K562 (cell line): ENCODE measurements at regions not wholly inside any gene's neighbourhood (a gene's known extent, or its start where the extent isn't known, plus 50 kb on each side); places are given as distances from the start of the nearest gene placed in this dataset.

Experiments used
- ATAC-seq: fragments of 200-7000 bp; cut with Tn5 transposase; 3 replicates; pipeline ENCODE4 v1.9.1; 2020; ENCODE audit warnings: moderate library complexity
- BruUV-seq: library from RNA; stranded (reverse); fragments of 400-500 nt; replicated peaks from 2 replicates; lab custom pipeline; 2021; lab: Mats Ljungman, UMichigan
- CTCF ChIA-PET: fragments of 300-600 bp; formaldehyde crosslinking; extraction: SDS; loops from one replicate; lab custom pipeline; 2021; ENCODE audit warnings: low intra/inter-chr PET ratio; lab: Yijun Ruan, JAX
- POLR2A ChIA-PET: fragments of 300-600, 350-650 bp; sonication (Branson Sonifier 250); formaldehyde crosslinking; extraction: SDS; loops from one replicate; lab custom pipeline; 2021; ENCODE audit warnings: antibody characterized with exemption, inconsistent platforms; lab: Yijun Ruan, JAX
- DNase-seq, 4 experiments: peaks; one replicate each; pipeline versions ENCODE4 v3.0.0 to v3.0.0-alpha.2; 2011 to 2018; ENCODE audit warnings: low spot score in 3 of 4, mixed read lengths in 3 of 4; ENCODE audit errors: extremely low read depth in 1 of 4
- FAIRE-seq: peaks from 2 replicates; lab custom pipeline; 2011; peaks lifted over from hg19 to GRCh38; lab: Jason Lieb, UNC
- H2AFZ ChIP-seq: 2 replicates; pipeline ENCODE4 v1.6.0; 2011; ENCODE audit warnings: low read depth, low read length, control low read depth, inconsistent platforms
- H3K27ac ChIP-seq: fragments of 200-600 bp; 3 replicates; pipeline ENCODE4 v1.8.0; 2011; ENCODE audit warnings: low read depth, mild to moderate bottlenecking, control low read depth, inconsistent platforms, low read length, moderate library complexity, mixed read lengths; ENCODE audit errors: extremely low read depth
- H3K27me3 ChIP-seq, 2 experiments: fragments of 300-600 bp in 1 of 2; 2 replicates in 1 of 2; 3 replicates in 1 of 2; pipeline versions ENCODE4 v1.6.0 to v1.8.0; 2011; ENCODE audit warnings: inconsistent platforms in 2 of 2, low read length in 2 of 2, mild to moderate bottlenecking in 1 of 2, mixed read lengths in 1 of 2, moderate library complexity in 1 of 2; ENCODE audit not compliant: control insufficient read depth in 2 of 2, insufficient read depth in 2 of 2
- H3K36me3 ChIP-seq: fragments of 300-600 bp; 3 replicates; pipeline ENCODE4 v1.8.0; 2011; ENCODE audit warnings: mild to moderate bottlenecking, low read length, inconsistent platforms; ENCODE audit not compliant: control insufficient read depth, insufficient read depth
- H3K4me1 ChIP-seq, 2 experiments: fragments of 200-600 bp in 1 of 2; replicated peaks in 1 of 2; 2 replicates in 1 of 2; 3 replicates in 1 of 2; pipeline versions ENCODE4 v1.5.1 to v1.8.0; 2011; ENCODE audit warnings: inconsistent platforms in 2 of 2, low read length in 2 of 2, mild to moderate bottlenecking in 1 of 2, mixed read lengths in 1 of 2, moderate library complexity in 1 of 2; ENCODE audit not compliant: control insufficient read depth in 2 of 2, insufficient read depth in 2 of 2
- H3K4me2 ChIP-seq: 2 replicates; pipeline ENCODE4 v1.6.1; 2011; ENCODE audit warnings: low read length, control low read depth, inconsistent platforms, mixed read lengths; ENCODE audit not compliant: insufficient read depth
- H3K4me3 ChIP-seq: fragments of 200-600 bp; sonication (generic), shearing (Covaris generic); 2 replicates; pipeline ENCODE4 v1.5.1; 2016; ENCODE audit warnings: control low read depth, inconsistent platforms
- H3K79me2 ChIP-seq: fragments of 200-600 bp; 3 replicates; pipeline ENCODE4 v1.8.0; 2011; ENCODE audit warnings: low read length, inconsistent platforms; ENCODE audit not compliant: control insufficient read depth, insufficient read depth
- H3K9ac ChIP-seq, 2 experiments: 2 replicates each; pipeline versions ENCODE4 v1.6.0 to v1.6.1; 2011; ENCODE audit warnings: low read depth in 2 of 2, low read length in 2 of 2, control low read depth in 1 of 2, inconsistent platforms in 1 of 2, mild to moderate bottlenecking in 1 of 2, mixed read lengths in 1 of 2; ENCODE audit not compliant: insufficient read depth in 1 of 2
- H3K9me1 ChIP-seq: one replicate; pipeline ENCODE4 v1.6.0; 2011; ENCODE audit warnings: inconsistent platforms, mild to moderate bottlenecking, low read length, moderate library complexity; ENCODE audit not compliant: control insufficient read depth, insufficient read depth
- H3K9me3 ChIP-seq: replicated peaks from 2 replicates; pipeline ENCODE4 v1.5.1; 2011; ENCODE audit warnings: low read depth, low read length, inconsistent platforms; ENCODE audit not compliant: control insufficient read depth, insufficient read depth
- H4K20me1 ChIP-seq: replicated peaks from 2 replicates; pipeline ENCODE4 v1.6.1; 2011; ENCODE audit warnings: low read length, inconsistent platforms, mixed read lengths; ENCODE audit not compliant: control insufficient read depth, insufficient read depth
- BRF2 ChIP-seq: IDR thresholded peaks from 3 replicates; pipeline ENCODE4 v1.6.1; 2011; ENCODE audit warnings: borderline replicate concordance, mild to moderate bottlenecking; ENCODE audit not compliant: insufficient read length, insufficient read depth
- CREB5 ChIP-seq: fragments of 250-450 bp; sonication (Bioruptor Pico); IDR thresholded peaks from 2 replicates; pipeline ENCODE4 v1.5.0; 2020; ENCODE audit warnings: mild to moderate bottlenecking
- HMGN3 ChIP-seq: IDR thresholded peaks from 2 replicates; pipeline ENCODE4 v1.6.1; 2011; ENCODE audit warnings: borderline replicate concordance, low read depth, mild to moderate bottlenecking, mixed read lengths, low read length; ENCODE audit not compliant: insufficient read length; ENCODE audit errors: extremely low read depth
- MAFK ChIP-seq: IDR thresholded peaks from 2 replicates; pipeline ENCODE4 v1.6.1; 2011; ENCODE audit warnings: low read length, improper control_type of control experiment
- PHB2 ChIP-seq: fragments of 450-650 bp; IDR thresholded peaks from 2 replicates; pipeline ENCODE4 v1.6.1; 2017; ENCODE audit warnings: low read depth
- PRMT5 ChIP-seq: sonication (generic); formaldehyde crosslinking; IDR thresholded peaks from 2 replicates; pipeline ENCODE4 v1.5.0; 2020; ENCODE audit warnings: missing genetic modification reagents
- RBFOX2 ChIP-seq: fragments of 200-400 bp; formaldehyde crosslinking; IDR thresholded peaks from 2 replicates; pipeline ENCODE4 v1.6.1; 2017; ENCODE audit warnings: low read depth, mild to moderate bottlenecking, low read length, moderate library complexity
- SP1 ChIP-seq: sonication (generic); formaldehyde crosslinking; IDR thresholded peaks from 2 replicates; pipeline ENCODE4 v1.8.1; 2022; ENCODE audit warnings: mild to moderate bottlenecking, missing genetic modification reagents
- USF2 ChIP-seq: sonication (generic); formaldehyde crosslinking; IDR thresholded peaks from 2 replicates; pipeline ENCODE4 v1.5.0; 2020; ENCODE audit warnings: missing genetic modification reagents
- WHSC1 ChIP-seq: IDR thresholded peaks from one replicate; pipeline ENCODE4 v1.6.1; 2012; ENCODE audit warnings: low read length, control low read depth, inconsistent platforms
- XRCC5 ChIP-seq: fragments of 200-400 bp; formaldehyde crosslinking; IDR thresholded peaks from 2 replicates; pipeline ENCODE4 v1.6.1; 2017; ENCODE audit warnings: low read depth, mild to moderate bottlenecking, low read length
- ZNF12 ChIP-seq: sonication (generic); formaldehyde crosslinking; IDR thresholded peaks from 2 replicates; pipeline ENCODE4 v1.4.0; 2020; ENCODE audit warnings: mild to moderate bottlenecking, missing genetic modification reagents
- ZNF592 ChIP-seq: fragments of 450-650 bp; IDR thresholded peaks from 2 replicates; pipeline ENCODE4 v1.6.1; 2017; ENCODE audit warnings: antibody characterized with exemption, mild to moderate bottlenecking
- WGBS: fragments of 100-300 bp; shearing (Covaris generic); methylation state at CpG from one replicate; pipeline ENCODE4 v1.1.6; 2016; ENCODE audit warnings: low coverage, mixed read lengths; ENCODE audit not compliant: insufficient coverage; ENCODE audit errors: missing lambda C conversion rate; 5-methylcytosine and 5-hydroxymethylcytosine counted together
- in situ Hi-C: fragments of 300-500 bp; cut with MboI; formaldehyde crosslinking; loops from 4 replicates; pipeline ENCODE4 v1.15.0; 2018; ENCODE audit warnings: inconsistent platforms, mixed read lengths
- intact Hi-C: fragments of 100-400 bp; cut with micrococcal nuclease; formaldehyde crosslinking; loops from 2 replicates; pipeline ENCODE4 v1.14.2; 2022

GRCh38 chr3:177979703-177980102, 556.5 kb upstream of the KCNMB2 start:
- Histone ChIP-seq H3K9me1 (no peaks in the 10 kb centered on the region), H3K36me3 (no peaks in the 10 kb centered on the region), H3K4me1 (no peaks in the 10 kb centered on the region), H3K4me3 (no peak overlapping the region), H4K20me1 (no peaks in the 10 kb centered on the region), H3K79me2 (no peaks in the 10 kb centered on the region), H3K27me3 (no peaks in the 10 kb centered on the region), H3K9me3 (no peaks in the 10 kb centered on the region), H3K27ac (no peak overlapping the region), H3K4me2 (no peak overlapping the region), H2AFZ (no peak overlapping the region), H3K9ac (no peak overlapping the region)
- ChIA-PET POLR2A (no interaction called here), CTCF (no interaction called here)
- in situ Hi-C loops, result no loop called here
- no peak for ATAC-seq
- no peak for DNase-seq
- BruUV-seq, result no TSS peak
- intact Hi-C loops, result no loop called here
- TF ChIP-seq CREB5 (CRISPR knock-in tag) (no peak), WHSC1 (no peak), HMGN3 (no peak), PRMT5 (CRISPR knock-in tag) (no peak), PHB2 (no peak), USF2 (CRISPR knock-in tag) (no peak), BRF2 (no peak), RBFOX2 (no peak), ZNF12 (no peak), ZNF592 (no peak), MAFK (no peak), XRCC5 (no peak), SP1 (no peak)
- FAIRE-seq, result no peak
- WGBS, result 0% methylated on average over 1 of the region's 1 CpG
